ENCODE measurements at regions not wholly inside any gene's neighbourhood (a gene's known extent, or its start where the extent isn't known, plus 50 kb on each side); places are given as distances from the start of the nearest gene placed in this dataset.
A peak's percentile ranks its signal among the peaks of the same experiment; 100 is the strongest.

DNA sequence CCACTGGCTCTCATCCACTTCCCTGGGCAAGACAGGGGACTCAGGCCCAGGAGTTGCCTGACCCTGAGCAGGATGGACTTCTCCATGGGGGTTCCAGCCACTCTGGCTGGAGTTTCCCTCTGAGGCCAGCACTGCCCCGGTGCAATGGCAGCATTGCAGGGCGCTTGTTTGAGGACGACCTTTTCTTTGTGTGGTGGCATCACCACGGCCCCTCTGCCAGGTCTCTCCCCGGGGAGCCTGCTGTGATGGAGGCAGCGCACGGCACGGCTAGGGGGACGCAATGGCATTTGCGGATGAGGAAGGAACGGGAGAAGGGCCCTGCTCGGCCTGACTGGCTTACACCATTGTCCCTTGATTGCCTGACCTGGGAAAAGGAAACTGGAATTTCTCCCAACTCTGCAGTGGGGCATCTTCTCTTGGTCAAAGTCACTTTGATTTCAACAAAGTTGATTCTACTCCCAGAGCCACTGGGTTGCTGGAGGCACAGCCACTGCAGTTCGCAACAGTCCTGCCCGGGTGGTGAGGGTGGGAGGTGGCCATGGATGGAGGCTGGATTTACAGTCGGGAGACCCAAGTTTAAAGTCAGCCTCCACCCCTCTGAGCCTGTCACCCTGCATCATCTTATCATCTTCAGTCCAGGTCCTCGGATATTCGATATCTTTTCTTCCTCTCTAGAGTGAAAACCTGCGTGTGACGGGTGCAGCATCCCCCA lies 82.9 kb upstream of the ZNF469 start:
- no peaks in the 10 kb centered on the region for H3K27me3 ChIP-seq (ENCODE audit: insufficient read depth, low read length, poor library complexity, severe bottlenecking)
- POLR2A ChIA-PET, result no interaction called here
- DNase-seq, result no peak
- no peak overlapping the region for H3K27ac ChIP-seq (ENCODE audit: low read depth, low read length)
- no peak overlapping the region for H3K4me3 ChIP-seq (ENCODE audit: low read length)
- H3K27me3 Mint-ChIP-seq, result peaks cover 5 to 15% of the 10 kb centered on the region in 2 donors
- H3K4me1 ChIP-seq (ENCODE audit: insufficient read depth, low read length), result no peaks in the 10 kb centered on the region
- no peaks in the 10 kb centered on the region for H3K36me3 ChIP-seq (ENCODE audit: insufficient read depth, low read length)
- no peaks in the 10 kb centered on the region for H3K9me3 ChIP-seq (ENCODE audit: low read length)
- CTCF ChIA-PET, result no interaction called here
- H3K36me3 Mint-ChIP-seq, result no peaks in the 10 kb centered on the region
- peak overlapping the region in 1 of 8 donors; percentile 60 for H3K27ac Mint-ChIP-seq
- no peaks in the 10 kb centered on the region for H3K9me3 Mint-ChIP-seq
- H3K4me1 Mint-ChIP-seq, result no peaks in the 10 kb centered on the region
- H3K4me3 Mint-ChIP-seq, result no peak overlapping the region

DNA sequence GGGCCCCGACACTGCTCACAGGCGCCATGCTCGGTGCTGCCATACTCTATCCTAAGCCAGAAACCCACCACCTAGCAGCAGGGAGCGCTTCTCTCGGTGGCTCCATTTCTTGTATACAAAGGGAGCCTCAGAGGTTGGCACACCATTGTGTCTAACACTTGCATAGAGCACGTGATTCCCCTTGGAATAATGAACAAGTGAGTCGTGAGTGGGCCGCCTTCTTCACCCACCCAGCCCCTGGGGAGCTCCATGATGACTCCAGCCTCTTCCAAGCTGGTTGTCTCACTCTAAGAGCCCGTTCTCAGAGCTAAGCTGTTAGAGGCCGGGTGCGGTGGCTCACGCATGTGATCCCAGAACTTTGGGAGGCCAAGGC lies 82.3 kb upstream of the ZNF469 start:
- Histone ChIP-seq H3K27me3 (ENCODE audit: insufficient read depth, low read length, poor library complexity, severe bottlenecking) (no peaks in the 10 kb centered on the region), H3K4me3 (ENCODE audit: low read length) (no peak overlapping the region), H3K4me1 (ENCODE audit: insufficient read depth, low read length) (no peaks in the 10 kb centered on the region), H3K36me3 (ENCODE audit: insufficient read depth, low read length) (no peaks in the 10 kb centered on the region), H3K27ac (ENCODE audit: low read depth, low read length) (no peak overlapping the region), H3K9me3 (ENCODE audit: low read length) (no peaks in the 10 kb centered on the region)
- H3K9me3 Mint-ChIP-seq, result no peaks in the 10 kb centered on the region
- no peak for DNase-seq
- CTCF ChIA-PET, result no interaction called here
- H3K36me3 Mint-ChIP-seq, result no peaks in the 10 kb centered on the region
- H3K4me1 Mint-ChIP-seq, result no peaks in the 10 kb centered on the region
- POLR2A ChIA-PET, result no interaction called here
- H3K27me3 Mint-ChIP-seq, result peaks cover 5 to 15% of the 10 kb centered on the region in 2 donors
- peak overlapping the region in 1 of 8 donors; percentile 60 for H3K27ac Mint-ChIP-seq
- H3K4me3 Mint-ChIP-seq, result no peak overlapping the region

DNA sequence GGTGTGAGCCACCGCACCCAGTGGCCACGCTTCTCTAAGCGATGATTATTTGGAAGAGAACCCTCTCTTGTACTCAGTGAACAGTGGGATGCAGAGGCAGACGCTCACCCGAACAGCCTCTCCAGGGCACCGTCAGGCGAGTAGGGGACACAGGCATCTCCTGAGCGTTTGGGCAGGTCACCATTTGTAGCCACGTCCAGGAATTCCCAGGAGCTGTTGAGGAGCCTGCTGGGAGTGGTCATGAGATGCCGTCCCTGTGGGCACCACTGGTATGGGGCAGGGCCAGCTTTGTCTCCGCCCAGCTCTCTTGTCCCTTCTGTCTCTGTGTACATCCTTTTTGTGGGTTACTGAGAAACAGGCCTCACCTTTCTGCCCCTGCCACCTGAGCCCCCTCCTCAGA lies 81.3 kb upstream of the ZNF469 start:
- Mint-ChIP-seq H3K27ac (no peak overlapping the region), H3K36me3 (no peaks in the 10 kb centered on the region), H3K27me3 (peaks cover 5 to 15% of the 10 kb centered on the region in 2 donors), H3K4me3 (no peak overlapping the region), H3K4me1 (no peaks in the 10 kb centered on the region), H3K9me3 (no peaks in the 10 kb centered on the region)
- Histone ChIP-seq H3K27ac (ENCODE audit: low read depth, low read length) (no peak overlapping the region), H3K4me1 (ENCODE audit: insufficient read depth, low read length) (no peaks in the 10 kb centered on the region), H3K9me3 (ENCODE audit: low read length) (no peaks in the 10 kb centered on the region), H3K4me3 (ENCODE audit: low read length) (no peak overlapping the region), H3K27me3 (ENCODE audit: insufficient read depth, low read length, poor library complexity, severe bottlenecking) (no peaks in the 10 kb centered on the region), H3K36me3 (ENCODE audit: insufficient read depth, low read length) (no peaks in the 10 kb centered on the region)
- ChIA-PET POLR2A (no interaction called here), CTCF (no interaction called here)
- no peak for DNase-seq

DNA sequence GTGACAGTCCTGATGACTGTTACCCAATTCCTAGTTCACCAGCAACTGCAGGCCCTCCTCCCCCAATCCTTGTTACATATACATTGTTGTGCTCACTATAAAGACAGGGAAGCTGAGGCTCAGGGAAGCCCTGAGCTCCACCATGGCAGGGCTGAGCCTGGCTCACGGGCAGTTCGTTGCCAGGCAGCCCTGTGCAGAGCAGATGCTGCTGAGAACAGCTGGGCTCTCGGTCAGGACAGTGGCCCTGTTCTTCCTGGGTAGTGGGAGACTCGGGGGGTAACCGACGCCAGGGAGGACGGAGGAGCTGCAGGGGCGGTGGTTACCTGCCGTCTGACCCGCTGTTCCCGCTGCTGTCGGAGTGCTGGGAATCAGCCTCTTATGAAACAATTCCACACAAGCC lies 80.9 kb upstream of the ZNF469 start:
- Histone ChIP-seq H3K4me1 (ENCODE audit: insufficient read depth, low read length) (no peaks in the 10 kb centered on the region), H3K27me3 (ENCODE audit: insufficient read depth, low read length, poor library complexity, severe bottlenecking) (no peaks in the 10 kb centered on the region), H3K4me3 (ENCODE audit: low read length) (no peak overlapping the region), H3K36me3 (ENCODE audit: insufficient read depth, low read length) (no peaks in the 10 kb centered on the region), H3K27ac (ENCODE audit: low read depth, low read length) (no peak overlapping the region), H3K9me3 (ENCODE audit: low read length) (no peaks in the 10 kb centered on the region)
- no peak for DNase-seq
- Mint-ChIP-seq H3K4me3 (peak overlapping the region in 1 of 7 donors; percentile 48), H3K36me3 (no peaks in the 10 kb centered on the region), H3K9me3 (no peaks in the 10 kb centered on the region), H3K27me3 (peaks cover 5 to 17% of the 10 kb centered on the region in 2 donors), H3K4me1 (no peaks in the 10 kb centered on the region), H3K27ac (no peak overlapping the region)
- ChIA-PET CTCF (no interaction called here), POLR2A (no interaction called here)

DNA sequence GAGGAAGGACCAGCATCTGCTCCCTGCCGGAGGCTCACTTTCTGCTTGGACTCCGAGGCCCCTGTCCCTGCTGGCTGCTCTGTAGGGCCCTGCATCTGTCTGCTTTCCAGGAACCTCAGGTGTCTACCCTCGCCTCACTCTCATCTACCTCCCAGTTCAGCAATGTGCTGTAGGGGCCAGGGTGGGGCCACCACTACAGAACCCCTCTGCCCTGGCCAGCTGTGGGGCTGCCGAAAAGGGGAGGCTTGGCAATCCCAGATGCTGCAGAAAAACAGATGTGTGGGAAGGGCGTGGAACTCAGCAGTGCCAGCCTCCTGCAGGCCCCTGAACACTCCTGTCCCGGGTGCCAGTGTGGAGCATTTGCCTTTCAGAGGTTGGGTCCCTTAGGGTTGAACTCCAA lies 80.1 kb upstream of the ZNF469 start:
- CTCF ChIA-PET, result no interaction called here
- Histone ChIP-seq H3K4me3 (ENCODE audit: low read length) (no peak overlapping the region), H3K36me3 (ENCODE audit: insufficient read depth, low read length) (no peaks in the 10 kb centered on the region), H3K27ac (ENCODE audit: low read depth, low read length) (no peak overlapping the region), H3K9me3 (ENCODE audit: low read length) (no peaks in the 10 kb centered on the region), H3K27me3 (ENCODE audit: insufficient read depth, low read length, poor library complexity, severe bottlenecking) (no peaks in the 10 kb centered on the region), H3K4me1 (ENCODE audit: insufficient read depth, low read length) (no peaks in the 10 kb centered on the region)
- H3K4me1 Mint-ChIP-seq, result no peaks in the 10 kb centered on the region
- no peak overlapping the region for H3K4me3 Mint-ChIP-seq
- H3K27ac Mint-ChIP-seq, result no peak overlapping the region
- no peak for DNase-seq
- H3K9me3 Mint-ChIP-seq, result no peaks in the 10 kb centered on the region
- H3K36me3 Mint-ChIP-seq, result no peaks in the 10 kb centered on the region
- POLR2A ChIA-PET, result no interaction called here
- peaks cover 5 to 24% of the 10 kb centered on the region in 2 donors for H3K27me3 Mint-ChIP-seq

DNA sequence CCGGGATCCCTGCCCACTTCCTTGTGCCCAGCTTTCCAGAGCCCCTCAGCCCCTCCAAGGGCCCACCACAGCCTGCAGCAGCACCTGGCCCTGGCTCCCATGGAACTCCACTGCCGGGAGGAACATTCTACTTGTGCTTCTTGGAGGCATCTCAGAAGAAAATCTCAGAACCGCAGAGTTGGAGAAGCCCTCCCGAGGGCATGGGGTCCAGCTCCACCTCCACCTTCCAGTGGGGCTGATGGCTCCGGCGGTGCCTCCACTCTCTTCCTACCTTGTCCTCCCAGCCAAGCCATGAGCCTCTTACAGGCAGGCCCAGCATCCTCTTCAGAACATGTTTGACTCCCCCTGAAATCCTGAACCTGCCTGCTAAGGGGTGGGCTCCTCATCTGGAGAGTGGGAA lies 79.4 kb upstream of the ZNF469 start:
- Histone ChIP-seq H3K9me3 (ENCODE audit: low read length) (no peaks in the 10 kb centered on the region), H3K4me1 (ENCODE audit: insufficient read depth, low read length) (no peaks in the 10 kb centered on the region), H3K27ac (ENCODE audit: low read depth, low read length) (no peak overlapping the region), H3K4me3 (ENCODE audit: low read length) (no peak overlapping the region), H3K36me3 (ENCODE audit: insufficient read depth, low read length) (no peaks in the 10 kb centered on the region), H3K27me3 (ENCODE audit: insufficient read depth, low read length, poor library complexity, severe bottlenecking) (no peaks in the 10 kb centered on the region)
- H3K27me3 Mint-ChIP-seq, result peaks cover 9 to 29% of the 10 kb centered on the region in 2 donors
- ChIA-PET POLR2A (no interaction called here), CTCF (no interaction called here)
- DNase-seq, result no peak
- no peaks in the 10 kb centered on the region for H3K36me3 Mint-ChIP-seq
- H3K27ac Mint-ChIP-seq, result no peak overlapping the region
- no peaks in the 10 kb centered on the region for H3K9me3 Mint-ChIP-seq
- H3K4me1 Mint-ChIP-seq, result no peaks in the 10 kb centered on the region
- no peak overlapping the region for H3K4me3 Mint-ChIP-seq

DNA sequence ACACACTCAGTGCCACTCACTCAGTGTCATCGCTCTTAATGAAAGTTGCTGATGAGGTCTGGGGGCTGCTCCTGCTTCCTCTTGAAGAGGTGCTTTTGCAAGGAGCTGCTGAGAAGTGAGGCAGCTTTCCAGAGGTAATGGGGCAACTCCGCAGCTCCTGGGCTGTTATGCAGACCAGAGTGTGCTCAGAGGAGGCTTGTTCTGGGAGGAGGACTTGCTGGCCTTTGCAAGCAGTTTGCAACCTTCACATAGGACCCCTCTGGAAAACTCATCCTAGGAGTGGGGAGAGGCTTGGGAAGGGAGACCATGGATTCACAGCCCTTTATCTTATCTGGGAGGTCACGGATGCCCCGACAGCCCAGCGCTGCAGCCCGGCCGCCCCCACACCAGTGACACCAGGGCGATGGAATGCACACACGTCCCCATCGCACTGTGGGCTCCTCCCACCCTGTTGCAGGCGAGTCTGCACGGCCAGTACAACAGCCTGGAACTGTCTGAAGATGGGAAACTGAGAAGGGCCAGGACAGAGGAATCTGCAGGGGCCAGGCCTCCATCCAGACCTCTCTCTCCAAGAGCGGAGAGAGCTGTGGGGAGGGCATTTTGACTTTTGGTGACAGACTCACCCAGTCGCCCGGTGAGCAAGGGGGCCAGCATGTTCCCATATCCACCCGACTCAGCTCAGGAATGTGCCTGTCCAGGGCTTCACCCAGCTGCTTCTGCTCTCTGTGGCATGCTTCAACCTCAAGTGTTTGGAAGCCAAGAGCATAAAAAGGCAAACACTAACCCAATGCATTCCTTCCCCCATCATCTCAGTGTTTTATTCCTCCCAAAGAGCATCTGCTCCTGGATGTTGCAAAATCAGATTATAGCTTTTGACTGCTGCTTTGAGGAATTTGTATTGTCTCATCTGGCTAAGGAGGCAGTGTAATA lies 78.6 kb upstream of the ZNF469 start:
- POLR2A ChIA-PET, result no interaction called here
- H3K36me3 Mint-ChIP-seq, result no peaks in the 10 kb centered on the region

DNA sequence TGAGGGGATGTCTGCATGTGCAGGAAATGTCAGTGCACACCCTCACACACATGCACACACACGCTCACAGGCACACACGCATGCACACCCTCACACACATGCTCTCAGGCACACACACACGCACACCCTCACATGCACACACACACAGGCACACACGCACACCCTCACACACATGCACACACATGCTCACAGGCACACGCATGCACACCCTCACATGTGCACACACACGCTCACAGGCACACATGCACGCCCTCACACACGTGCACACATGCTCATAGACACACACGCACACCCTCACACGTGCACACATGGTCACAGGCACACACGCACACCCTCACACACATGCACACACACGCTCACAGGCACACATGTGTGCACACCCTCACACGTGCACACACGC lies 77.6 kb upstream of the ZNF469 start:
- DNase-seq, result no peak
- Mint-ChIP-seq H3K9me3 (no peaks in the 10 kb centered on the region), H3K27ac (no peak overlapping the region), H3K27me3 (peaks cover 12 to 39% of the 10 kb centered on the region in 2 donors), H3K4me1 (no peaks in the 10 kb centered on the region), H3K4me3 (no peak overlapping the region), H3K36me3 (no peaks in the 10 kb centered on the region)
- no peak overlapping the region for H3K4me3 ChIP-seq (ENCODE audit: low read length)
- no peaks in the 10 kb centered on the region for H3K27me3 ChIP-seq (ENCODE audit: insufficient read depth, low read length, poor library complexity, severe bottlenecking)
- ChIA-PET CTCF (no interaction called here), POLR2A (no interaction called here)
- H3K4me1 ChIP-seq (ENCODE audit: insufficient read depth, low read length), result no peaks in the 10 kb centered on the region
- no peak overlapping the region for H3K27ac ChIP-seq (ENCODE audit: low read depth, low read length)
- H3K36me3 ChIP-seq (ENCODE audit: insufficient read depth, low read length), result no peaks in the 10 kb centered on the region
- no peaks in the 10 kb centered on the region for H3K9me3 ChIP-seq (ENCODE audit: low read length)

More for the DNA sequence above, 78.6 kb upstream of the ZNF469 start:
- Histone ChIP-seq H3K4me1 (ENCODE audit: insufficient read depth, low read length) (no peaks in the 10 kb centered on the region), H3K36me3 (ENCODE audit: insufficient read depth, low read length) (no peaks in the 10 kb centered on the region), H3K27me3 (ENCODE audit: insufficient read depth, low read length, poor library complexity, severe bottlenecking) (no peaks in the 10 kb centered on the region), H3K27ac (ENCODE audit: low read depth, low read length) (no peak overlapping the region), H3K4me3 (ENCODE audit: low read length) (no peak overlapping the region), H3K9me3 (ENCODE audit: low read length) (no peaks in the 10 kb centered on the region)
- Mint-ChIP-seq H3K4me1 (no peaks in the 10 kb centered on the region), H3K27ac (peak overlapping the region in 1 of 8 donors; percentile 33), H3K9me3 (no peaks in the 10 kb centered on the region), H3K4me3 (no peak overlapping the region), H3K27me3 (peaks cover 12 to 35% of the 10 kb centered on the region in 2 donors)
- no peak for DNase-seq
- CTCF ChIA-PET, result no interaction called here
